Gastrocnemius medialis (tissue), 4 donors: ENCODE measurements at regions not wholly inside any gene's neighbourhood (a gene's known extent, or its start where the extent isn't known, plus 50 kb on each side); places are given as distances from the start of the nearest gene placed in this dataset.

Experiments
- POLR2A ChIP-seq, 2 donors: fragments of 450-650 bp; IDR thresholded peaks; one replicate each; pipeline ENCODE4 v1.6.1; 2017; ENCODE audit warnings: antibody characterized with exemption in 2 of 2, mild to moderate bottlenecking in 2 of 2, moderate library complexity in 2 of 2
- TF ChIP-seq, protein P1 (sequence below), 5 experiments: fragments of 450-650 bp in 3 of 5; fragments of 200-600 bp in 2 of 5; sonication (generic) in 2 of 5; IDR thresholded peaks in 4 of 5; conservative IDR thresholded peaks in 1 of 5; 1 replicate in 4 of 5; 2 replicates in 1 of 5; pipeline ENCODE4 v1.5.1; 2016 to 2019; ENCODE audit warnings: antibody characterized with exemption in 5 of 5, mild to moderate bottlenecking in 3 of 5, moderate library complexity in 3 of 5

GRCh38 chr21:27813344-27813743, 846.5 kb upstream of the ADAMTS5 start:
- no peak for TF ChIP-seq POLR2A (IDR thresholded peaks at IDR 0.05)
- TF ChIP-seq, protein P1, sequence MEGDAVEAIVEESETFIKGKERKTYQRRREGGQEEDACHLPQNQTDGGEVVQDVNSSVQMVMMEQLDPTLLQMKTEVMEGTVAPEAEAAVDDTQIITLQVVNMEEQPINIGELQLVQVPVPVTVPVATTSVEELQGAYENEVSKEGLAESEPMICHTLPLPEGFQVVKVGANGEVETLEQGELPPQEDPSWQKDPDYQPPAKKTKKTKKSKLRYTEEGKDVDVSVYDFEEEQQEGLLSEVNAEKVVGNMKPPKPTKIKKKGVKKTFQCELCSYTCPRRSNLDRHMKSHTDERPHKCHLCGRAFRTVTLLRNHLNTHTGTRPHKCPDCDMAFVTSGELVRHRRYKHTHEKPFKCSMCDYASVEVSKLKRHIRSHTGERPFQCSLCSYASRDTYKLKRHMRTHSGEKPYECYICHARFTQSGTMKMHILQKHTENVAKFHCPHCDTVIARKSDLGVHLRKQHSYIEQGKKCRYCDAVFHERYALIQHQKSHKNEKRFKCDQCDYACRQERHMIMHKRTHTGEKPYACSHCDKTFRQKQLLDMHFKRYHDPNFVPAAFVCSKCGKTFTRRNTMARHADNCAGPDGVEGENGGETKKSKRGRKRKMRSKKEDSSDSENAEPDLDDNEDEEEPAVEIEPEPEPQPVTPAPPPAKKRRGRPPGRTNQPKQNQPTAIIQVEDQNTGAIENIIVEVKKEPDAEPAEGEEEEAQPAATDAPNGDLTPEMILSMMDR (IDR thresholded peaks at IDR 0.05 in 4 of 5, conservative IDR thresholded peaks at IDR 0.05 in 1 of 5): no peak
